ENCODE measurements at regions not wholly inside any gene's neighbourhood (a gene's known extent, or its start where the extent isn't known, plus 50 kb on each side); places are given as distances from the start of the nearest gene placed in this dataset.

- no peak for TF ChIP-seq TAF1 (IDR thresholded peaks at IDR 0.05; ENCODE audit: low read depth, low read length)
- no peak for TF ChIP-seq MAX (IDR thresholded peaks at IDR 0.05)
- no peak for TF ChIP-seq MAFK (IDR thresholded peaks at IDR 0.05; ENCODE audit: low read depth, low read length)
- TF ChIP-seq CTCF (IDR thresholded peaks at IDR 0.05; ENCODE audit: control extremely low read depth in 1 of 3, insufficient read depth in 1 of 3, low read depth in 1 of 3, low read length in 3 of 3) = no peak
- no peak for TF ChIP-seq SIRT6 (IDR thresholded peaks at IDR 0.05; ENCODE audit: low read length)
- TF ChIP-seq POLR2A (IDR thresholded peaks at IDR 0.05; ENCODE audit: control extremely low read depth in 1 of 2, low read depth in 2 of 2, low read length in 2 of 2) = no peak
- TF ChIP-seq POLR2AphosphoS5 (IDR thresholded peaks at IDR 0.05; ENCODE audit: low read depth, low read length) = no peak
- TF ChIP-seq PHF8 (conservative IDR thresholded peaks at IDR 0.05; ENCODE audit: low read depth, low read length) = no peak
- no peak for TF ChIP-seq TCF12 (IDR thresholded peaks at IDR 0.05; ENCODE audit: low read depth, low read length)
- no peak for TF ChIP-seq USF2 (IDR thresholded peaks at IDR 0.05; ENCODE audit: low read length)
- no peak for TF ChIP-seq POU5F1 (IDR thresholded peaks at IDR 0.05; ENCODE audit: low read depth, low read length)
- TF ChIP-seq GABPA (IDR thresholded peaks at IDR 0.05; ENCODE audit: borderline replicate concordance, insufficient read depth, low read length) = no peak
Observed at GRCh38 chr7:127501817-127502216, 83.6 kb downstream of the GCC1 start.
